NCI-H2171 (cell line): ENCODE measurements at regions not wholly inside any gene's neighbourhood (a gene's known extent, or its start where the extent isn't known, plus 50 kb on each side); places are given as distances from the start of the nearest gene placed in this dataset.
A peak's percentile ranks its signal among the peaks of the same experiment; 100 is the strongest.
"Not testable (repeated sequence)": the region's sequence is repeated elsewhere in the genome, so short reads cannot be mapped to it uniquely, and the experiment has no call there.

Experiments used
- DNase-seq: peaks from one replicate; lab custom pipeline; 2025; lab: John Stamatoyannopoulos, UW

DNA sequence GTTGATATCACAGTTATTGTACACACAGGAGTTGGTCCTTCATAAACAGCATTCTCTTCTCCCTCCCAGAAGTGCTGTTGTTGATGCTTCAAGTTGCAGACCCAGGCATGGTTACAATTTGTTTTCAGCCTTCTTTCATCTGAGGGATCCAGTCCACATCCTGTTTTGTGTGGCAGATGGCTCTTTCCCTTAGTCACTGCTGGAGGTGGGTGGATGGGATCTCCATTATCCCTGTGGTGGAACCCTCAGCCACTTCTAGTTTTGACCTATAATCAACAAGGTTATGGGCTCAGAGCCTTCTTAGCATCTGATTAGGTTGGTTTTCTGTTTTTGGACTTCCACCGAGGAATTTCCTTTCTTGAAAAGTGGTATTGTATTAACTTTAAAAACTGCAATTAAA lies 214.2 kb downstream of the SH2D4B start:
- DNase-seq = no peak

DNA sequence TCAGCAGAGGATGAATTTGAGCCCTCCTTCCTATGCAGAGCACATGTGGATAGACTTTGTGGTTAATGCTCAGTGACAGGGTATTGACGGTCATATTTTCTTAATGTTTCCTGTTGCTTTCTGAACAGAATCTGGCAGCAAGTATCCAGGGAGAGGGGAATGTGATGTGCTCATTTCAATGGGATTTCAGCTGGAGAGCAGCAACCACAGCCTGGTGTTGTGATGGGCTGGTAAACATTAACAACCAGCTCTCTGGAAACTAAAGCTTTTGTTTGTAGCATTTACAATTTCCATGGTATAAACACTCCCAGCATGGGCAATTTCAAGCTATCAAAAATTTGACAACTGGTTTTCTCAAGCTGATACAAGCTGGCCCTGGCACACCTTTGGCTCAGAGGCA lies 215.9 kb downstream of the SH2D4B start:
- DNase-seq = no peak

- no peak for DNase-seq
These were observed 218.2 kb downstream of the SH2D4B start for GRCh38 chr10:80755893-80756292.

GRCh38 chr10:80759693-80760092 lies 222.0 kb downstream of the SH2D4B start:
- no peak for DNase-seq

DNA sequence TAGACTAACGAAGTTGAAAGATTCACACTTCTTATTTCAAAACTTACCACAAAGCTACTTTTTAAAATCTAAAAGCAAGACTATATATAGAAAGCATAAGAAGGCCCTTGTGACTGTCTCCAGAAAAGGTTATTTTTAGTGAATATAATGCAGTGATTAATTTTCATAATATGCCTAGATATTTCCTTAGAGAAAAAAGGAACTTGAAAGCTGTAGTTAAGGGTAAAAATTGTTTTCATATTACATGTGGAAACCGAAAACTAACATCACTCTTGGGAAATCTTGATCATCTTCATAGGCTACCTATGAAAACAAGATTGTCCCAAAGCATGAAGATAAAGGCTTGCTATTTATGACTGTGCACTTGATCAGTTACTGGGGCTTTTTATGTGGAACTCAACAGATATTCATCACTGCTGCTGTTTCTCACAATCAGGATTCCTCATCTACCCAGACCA lies 223.2 kb downstream of the SH2D4B start:
- no peak for DNase-seq

GRCh38 chr10:80767963-80768362 lies 230.3 kb downstream of the SH2D4B start:
- no peak for DNase-seq

DNA sequence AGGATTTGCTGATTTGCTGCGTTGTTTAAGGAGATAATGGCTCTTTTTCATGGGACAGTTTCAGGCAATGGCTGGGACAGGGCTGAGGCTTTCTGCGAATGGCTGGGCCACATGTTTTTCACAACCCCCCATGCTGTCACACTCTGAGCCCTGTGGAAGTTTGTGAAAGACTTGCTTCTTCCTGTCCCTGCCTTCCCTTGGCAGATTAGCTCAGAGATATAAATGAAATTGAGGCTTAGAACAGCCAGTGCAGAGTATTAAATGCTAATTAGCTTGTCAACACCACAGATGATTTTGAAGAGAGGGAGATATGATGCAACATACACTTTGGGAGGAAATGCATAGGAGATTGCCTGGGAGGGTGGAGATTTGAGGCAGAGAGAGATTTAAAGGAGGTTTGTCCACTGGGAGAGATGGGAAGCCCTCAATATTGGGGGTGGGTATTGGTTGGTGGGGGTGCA lies 232.0 kb downstream of the SH2D4B start:
- DNase-seq = no peak

GRCh38 chr10:80770239-80770638 lies 232.5 kb downstream of the SH2D4B start:
- no peak for DNase-seq

DNA sequence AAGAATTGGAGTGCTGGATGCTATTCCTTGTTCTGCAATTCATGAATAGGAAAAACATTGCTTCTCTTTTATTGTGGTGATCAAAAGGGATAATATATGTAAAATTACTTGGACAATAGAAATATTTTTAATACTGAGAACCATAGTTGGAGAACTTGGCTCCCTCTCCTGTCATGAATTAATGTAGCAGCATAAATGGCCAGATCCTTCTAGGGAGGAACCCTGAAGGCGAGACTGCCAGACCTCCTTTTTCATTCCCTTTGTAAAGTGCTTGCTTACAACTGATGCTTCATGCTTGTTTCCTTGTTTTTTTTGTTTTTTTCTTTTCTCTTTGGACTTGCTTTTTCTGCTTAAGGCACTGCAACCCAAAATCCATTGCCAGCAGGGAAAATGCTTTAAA lies 233.6 kb downstream of the SH2D4B start:
- DNase-seq = no peak

DNA sequence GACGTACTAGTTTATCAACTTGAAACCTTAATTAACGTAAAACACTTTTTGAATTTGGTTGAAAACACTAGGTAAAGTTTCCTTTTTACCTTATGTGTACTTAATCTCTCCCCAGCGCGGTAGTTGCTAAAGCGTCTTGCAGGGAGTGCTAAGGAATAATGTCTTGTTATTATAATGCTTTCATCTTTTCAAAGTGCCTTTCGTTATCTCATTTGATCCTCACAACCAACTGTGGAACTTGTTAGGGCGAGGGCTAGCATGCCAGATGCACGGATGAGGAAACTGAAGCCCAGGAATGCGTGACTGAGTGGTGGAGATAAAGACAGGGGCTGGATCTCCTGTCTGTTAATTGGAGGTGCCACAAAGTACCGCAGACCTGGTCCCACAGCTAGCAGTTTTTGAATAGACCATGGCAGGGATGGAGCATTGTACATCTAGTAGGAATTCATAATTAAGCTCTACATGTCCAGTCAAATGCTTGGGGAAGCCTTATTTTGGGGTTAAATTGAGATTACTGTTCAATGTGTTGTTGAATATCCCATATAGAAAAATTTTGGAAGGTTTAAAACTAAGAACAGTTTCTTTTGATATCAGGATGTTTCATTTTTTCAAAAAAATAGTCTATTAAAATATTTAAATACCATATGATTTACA lies 234.3 kb downstream of the SH2D4B start:
- DNase-seq = no peak

GRCh38 chr10:80772596-80772995 lies 234.9 kb downstream of the SH2D4B start:
- DNase-seq = no peak

DNA sequence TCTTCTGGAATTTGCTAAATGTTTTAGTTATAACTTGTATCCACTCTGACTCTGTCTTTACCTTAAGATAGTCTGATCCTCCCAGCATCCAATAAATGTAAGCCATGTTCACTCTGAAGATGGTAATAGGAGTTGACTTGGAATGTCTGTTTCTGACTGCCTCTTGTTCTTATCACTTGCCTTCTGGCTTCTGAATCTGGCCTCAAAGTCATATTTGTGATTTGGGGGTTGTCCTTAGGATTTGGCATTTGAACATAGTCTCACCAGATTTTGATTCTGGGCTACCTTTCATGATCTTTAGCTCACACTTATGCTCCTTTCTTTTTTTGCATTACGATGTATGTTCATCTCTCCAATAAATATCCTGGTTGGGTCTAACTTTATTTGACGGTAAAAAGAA lies 247.0 kb downstream of the SH2D4B start:
- no peak for DNase-seq

DNA sequence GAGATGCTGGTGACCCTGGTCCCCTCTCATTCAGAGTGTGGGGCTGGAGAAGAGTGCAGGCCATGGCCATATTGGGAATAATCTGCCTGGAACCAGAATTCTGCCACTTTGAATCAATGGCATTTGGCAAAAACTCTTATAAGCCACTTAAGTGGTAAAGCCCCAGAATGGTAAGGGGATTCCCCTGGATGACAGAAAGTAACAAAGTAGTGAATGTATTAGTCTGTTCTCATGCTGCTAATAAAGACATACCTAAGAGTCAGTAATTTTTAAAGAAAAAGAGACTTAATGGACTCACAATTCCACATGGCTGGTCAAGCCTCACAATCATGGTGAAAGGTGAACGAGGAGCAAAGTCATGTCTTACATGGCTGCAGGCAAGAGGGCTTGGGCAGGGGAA lies 248.6 kb downstream of the SH2D4B start:
- no peak for DNase-seq

DNA sequence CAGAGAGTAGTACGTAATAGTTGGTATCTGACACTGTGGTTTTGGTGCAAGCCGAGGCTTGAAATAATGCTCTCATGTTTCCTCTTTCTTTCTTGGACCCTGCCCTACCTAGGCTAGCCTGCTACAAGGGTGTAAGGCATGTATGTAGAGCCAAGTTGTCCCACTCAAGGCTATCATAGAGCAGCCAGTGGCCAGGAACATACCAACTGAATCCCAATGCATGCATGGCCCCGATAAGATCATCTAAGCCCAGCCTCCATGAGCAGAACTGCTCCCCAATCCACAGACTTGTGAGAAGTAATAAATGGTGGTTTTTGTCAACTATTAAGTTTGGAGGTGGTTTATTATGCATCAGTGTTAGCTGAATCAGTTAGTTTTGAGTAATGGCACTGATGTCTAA lies 250.2 kb downstream of the SH2D4B start:
- no peak for DNase-seq

DNA sequence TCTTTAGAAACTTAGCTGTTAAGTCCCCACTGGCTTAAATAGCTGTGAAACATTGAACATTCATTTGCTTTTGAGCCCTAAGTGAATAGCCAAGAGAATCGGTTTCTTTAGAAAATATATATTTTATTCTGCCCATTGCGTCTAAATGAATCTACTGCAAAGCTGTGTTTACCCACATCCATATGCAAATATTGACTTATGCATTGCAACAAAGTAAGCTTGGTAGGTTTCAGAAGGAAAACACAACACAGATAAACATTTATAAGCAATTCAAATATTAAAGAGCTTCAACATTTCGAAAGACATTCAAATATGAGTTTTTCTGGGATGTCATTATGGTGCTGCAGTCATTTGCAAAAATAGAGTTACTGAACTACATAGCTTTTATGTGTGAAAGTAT lies 257.3 kb downstream of the SH2D4B start:
- no peak for DNase-seq

- DNase-seq = no peak
These were observed 267.8 kb downstream of the SH2D4B start for GRCh38 chr10:80805343-80806020.

GRCh38 chr10:80814147-80814652 lies 276.5 kb downstream of the SH2D4B start:
- DNase-seq = no peak

- no peak for DNase-seq
These were observed 291.4 kb downstream of the SH2D4B start for GRCh38 chr10:80829151-80829550.

DNA sequence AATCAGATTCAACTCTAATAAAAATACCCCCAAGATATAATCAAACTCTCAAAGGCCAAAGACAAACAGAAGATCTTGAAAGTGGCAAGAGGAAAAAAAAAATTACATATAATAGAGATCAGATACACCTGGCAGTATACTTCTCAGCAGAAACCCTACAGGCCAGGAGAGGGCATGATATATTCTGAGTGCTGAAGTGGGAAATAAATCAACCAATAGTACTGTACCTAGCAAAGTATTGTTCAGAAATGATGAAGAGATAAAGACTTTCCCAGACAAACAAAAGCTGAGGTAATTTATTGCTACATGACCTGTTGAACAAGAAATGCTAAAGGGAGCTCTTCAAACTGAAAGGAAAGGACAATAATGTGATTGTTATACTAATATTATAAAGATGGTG lies 291.9 kb downstream of the SH2D4B start:
- DNase-seq = no peak

DNA sequence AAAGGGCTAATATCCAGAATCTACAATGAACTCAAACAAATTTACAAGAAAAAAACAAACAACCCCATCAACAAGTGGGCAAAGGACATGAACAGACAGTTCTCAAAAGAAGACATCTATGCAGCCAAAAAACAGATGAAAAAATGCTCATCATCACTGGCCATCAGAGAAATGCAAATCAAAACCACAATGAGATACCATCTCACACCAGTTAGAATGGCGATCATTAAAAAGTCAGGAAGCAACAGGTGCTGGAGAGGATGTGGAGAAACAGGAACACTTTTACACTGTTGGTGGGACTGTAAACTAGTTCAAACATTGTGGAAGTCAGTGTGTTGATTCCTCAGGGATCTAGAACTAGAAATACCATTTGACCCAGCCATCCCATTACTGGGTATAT lies 295.0 kb downstream of the SH2D4B start:
- DNase-seq = not testable (repeated sequence)

GRCh38 chr10:80855348-80855971 lies 317.8 kb downstream of the SH2D4B start:
- DNase-seq = peak; percentile 35

- no peak for DNase-seq
These were observed 318.5 kb downstream of the SH2D4B start for GRCh38 chr10:80856186-80856585.

GRCh38 chr10:80859279-80859678 lies 321.6 kb downstream of the SH2D4B start:
- not testable (repeated sequence) for DNase-seq
